SK-N-SH treated with all-trans-retinoic acid at 6 μM for 48 hours (cell line): ENCODE measurements at regions not wholly inside any gene's neighbourhood (a gene's known extent, or its start where the extent isn't known, plus 50 kb on each side); places are given as distances from the start of the nearest gene placed in this dataset.

Experiments
- ATAC-seq: fragments of 200-7000 bp; cut with Tn5 transposase; 3 replicates; pipeline ENCODE4 v1.9.1; 2020; ENCODE audit warnings: mild to moderate bottlenecking, moderate library complexity
- ARNTL ChIP-seq: fragments of 450-650 bp; formaldehyde crosslinking; IDR thresholded peaks from 2 replicates; pipeline ENCODE4 v1.5.0; 2020; ENCODE audit warnings: low read depth, mild to moderate bottlenecking, moderate library complexity, borderline replicate concordance
- BACH2 ChIP-seq: fragments of 250-450 bp; sonication (Bioruptor Pico); IDR thresholded peaks from 2 replicates; pipeline ENCODE4 v1.9.0; 2021; ENCODE audit warnings: mild to moderate bottlenecking, borderline replicate concordance
- CREB5 ChIP-seq: fragments of 250-450 bp; sonication (Bioruptor Pico); IDR thresholded peaks from 2 replicates; pipeline ENCODE4 v1.5.1; 2020; ENCODE audit warnings: low read depth, mild to moderate bottlenecking, moderate library complexity
- CSRNP3 ChIP-seq: fragments of 250-450 bp; sonication (Bioruptor Pico); IDR thresholded peaks from 2 replicates; pipeline ENCODE4 v1.5.1; 2021; ENCODE audit warnings: mild to moderate bottlenecking, moderate library complexity
- ESRRG ChIP-seq: fragments of 250-450 bp; sonication (Bioruptor Pico); IDR thresholded peaks from 2 replicates; pipeline ENCODE4 v1.6.1; 2021; ENCODE audit warnings: mild to moderate bottlenecking
- ISL1 ChIP-seq: fragments of 250-450 bp; sonication (Bioruptor Pico); IDR thresholded peaks from 2 replicates; pipeline ENCODE4 v2.1.2; 2022; ENCODE audit warnings: mild to moderate bottlenecking, moderate library complexity
- PATZ1 ChIP-seq: fragments of 250-450 bp; sonication (Bioruptor Pico); IDR thresholded peaks from 2 replicates; pipeline ENCODE4 v1.8.0; 2020; ENCODE audit warnings: mild to moderate bottlenecking, moderate library complexity, borderline replicate concordance
- POU6F1 ChIP-seq: fragments of 250-450 bp; sonication (Bioruptor Pico); IDR thresholded peaks from 2 replicates; pipeline ENCODE4 v1.8.0; 2021; ENCODE audit warnings: low read depth, mild to moderate bottlenecking, moderate library complexity, borderline replicate concordance
- RARB ChIP-seq: fragments of 250-450 bp; sonication (Bioruptor Pico); IDR thresholded peaks from 2 replicates; pipeline ENCODE4 v1.8.0; 2021; ENCODE audit warnings: mild to moderate bottlenecking, moderate library complexity
- SNAI2 ChIP-seq: fragments of 250-450 bp; sonication (Bioruptor Pico); IDR thresholded peaks from 2 replicates; pipeline ENCODE4 v1.5.0; 2020; ENCODE audit warnings: mild to moderate bottlenecking, moderate library complexity
- TCF4 ChIP-seq: fragments of 250-450 bp; sonication (Bioruptor Pico); IDR thresholded peaks from 2 replicates; pipeline ENCODE4 v1.8.0; 2021; ENCODE audit warnings: mild to moderate bottlenecking, moderate library complexity, borderline replicate concordance
- TOX ChIP-seq: fragments of 250-450 bp; sonication (Bioruptor Pico); IDR thresholded peaks from 2 replicates; pipeline ENCODE4 v1.8.0; 2021; ENCODE audit warnings: mild to moderate bottlenecking, moderate library complexity, borderline replicate concordance
- ZC3H10 ChIP-seq: fragments of 250-450 bp; sonication (Bioruptor Pico); IDR thresholded peaks from 2 replicates; pipeline ENCODE4 v1.5.1; 2021; ENCODE audit warnings: mild to moderate bottlenecking, moderate library complexity
- ZFP3 ChIP-seq: fragments of 250-450 bp; sonication (Bioruptor Pico); IDR thresholded peaks from 2 replicates; pipeline ENCODE4 v1.5.0; 2020; ENCODE audit warnings: mild to moderate bottlenecking, moderate library complexity
- ZNF565 ChIP-seq: fragments of 450-650 bp; formaldehyde crosslinking; conservative IDR thresholded peaks from 2 replicates; pipeline ENCODE4 v1.5.0; 2020; ENCODE audit warnings: low read depth, mild to moderate bottlenecking, moderate library complexity
- ZNF8 ChIP-seq: fragments of 450-650 bp; formaldehyde crosslinking; IDR thresholded peaks from 2 replicates; pipeline ENCODE4 v1.5.0; 2020; ENCODE audit warnings: mild to moderate bottlenecking, moderate library complexity

- ATAC-seq, result no peak
- TF ChIP-seq TOX (CRISPR knock-in tag) (no peak), ESRRG (CRISPR knock-in tag) (no peak), ZFP3 (CRISPR knock-in tag) (no peak), SNAI2 (CRISPR knock-in tag) (no peak), ZNF8 (CRISPR knock-in tag) (no peak), CSRNP3 (CRISPR knock-in tag) (no peak), BACH2 (CRISPR knock-in tag) (no peak), ARNTL (CRISPR knock-in tag) (no peak), RARB (CRISPR knock-in tag) (no peak), ZC3H10 (no peak), TCF4 (CRISPR knock-in tag) (no peak), ZNF565 (no peak)
These were observed 257.0 kb downstream of the MREG start for GRCh38 chr2:215756346-215756730.

GRCh38 chr2:215755641-215756345, 257.6 kb downstream of the MREG start:
- no peak for ATAC-seq

More at GRCh38 chr2:215755641-215756345, 257.6 kb downstream of the MREG start:
- TF ChIP-seq ISL1 (CRISPR knock-in tag) (no peak), SNAI2 (CRISPR knock-in tag) (no peak), BACH2 (CRISPR knock-in tag) (no peak), ESRRG (CRISPR knock-in tag) (no peak), TCF4 (CRISPR knock-in tag) (no peak), CREB5 (CRISPR knock-in tag) (no peak), PATZ1 (no peak), RARB (CRISPR knock-in tag) (no peak), POU6F1 (CRISPR knock-in tag) (no peak), CSRNP3 (CRISPR knock-in tag) (no peak)
